Cardiac muscle cell (in vitro differentiated cells and primary cell): ENCODE measurements at regions not wholly inside any gene's neighbourhood (a gene's known extent, or its start where the extent isn't known, plus 50 kb on each side); places are given as distances from the start of the nearest gene placed in this dataset.
A peak's percentile ranks its signal among the peaks of the same experiment; 100 is the strongest.

ENCODE experiments used
- DNase-seq, 2 donors: peaks; one replicate each; pipeline versions ENCODE4 v3.0.0 to v3.0.0-alpha.2; 2010 to 2017; ENCODE audit warnings: low read depth in 1 of 2, low spot score in 1 of 2
- H3K27ac ChIP-seq: fragments of 200-600 bp; sonication (generic); 2 replicates; pipeline ENCODE4 v1.5.1; 2016
- H3K27me3 ChIP-seq: fragments of 200-600 bp; sonication (generic); 2 replicates; pipeline ENCODE4 v1.6.0; 2016; ENCODE audit warnings: control low read depth
- H3K36me3 ChIP-seq: fragments of 200-600 bp; sonication (generic); 2 replicates; pipeline ENCODE4 v1.5.1; 2016; ENCODE audit warnings: control low read depth
- H3K4me1 ChIP-seq: fragments of 200-600 bp; sonication (generic); 2 replicates; pipeline ENCODE4 v1.8.1; 2017; ENCODE audit warnings: low read depth, mild to moderate bottlenecking, mixed run types
- H3K4me3 ChIP-seq: fragments of 200-600 bp; sonication (generic); 2 replicates; pipeline ENCODE4 v1.5.1; 2016; ENCODE audit warnings: mild to moderate bottlenecking
- H3K9me3 ChIP-seq: fragments of 200-600 bp; sonication (generic); 2 replicates; pipeline ENCODE4 v1.5.1; 2017; ENCODE audit warnings: low read depth, mild to moderate bottlenecking, control low read depth
- CTCF ChIP-seq: IDR thresholded peaks from 2 replicates; pipeline ENCODE4 v1.5.1; 2012; ENCODE audit warnings: low read depth, mild to moderate bottlenecking, low read length

DNA sequence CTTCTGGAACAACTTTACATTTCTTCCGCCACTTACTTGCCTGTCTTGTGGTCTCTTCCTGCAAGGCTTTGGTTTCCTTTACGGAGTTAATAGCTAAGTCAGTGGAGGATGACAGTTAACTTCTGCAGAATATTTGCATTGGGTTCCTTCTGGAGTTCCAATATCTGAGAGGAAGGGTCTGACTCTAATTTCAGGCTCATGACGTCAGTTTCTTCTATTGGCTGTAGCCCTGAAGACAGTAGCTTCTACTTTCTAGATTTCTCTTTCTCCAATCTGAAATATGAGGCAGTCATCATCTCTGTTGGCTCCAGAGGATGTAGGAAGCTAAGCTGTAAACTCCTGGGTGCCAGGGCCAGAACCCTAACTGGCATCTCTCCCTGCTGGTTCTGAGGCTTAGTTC, 76.7 kb downstream of the FRMPD3 start:
- Histone ChIP-seq H3K4me1 (peaks cover 4% of the 10 kb centered on the region), H3K9me3 (no peaks in the 10 kb centered on the region), H3K27me3 (no peaks in the 10 kb centered on the region), H3K36me3 (no peaks in the 10 kb centered on the region), H3K27ac (no peak overlapping the region), H3K4me3 (no peak overlapping the region)
- no peak for TF ChIP-seq CTCF
- DNase-seq = no peak

GRCh38 chrX:107530141-107530540, 80.7 kb downstream of the FRMPD3 start:
- Histone ChIP-seq H3K36me3 (no peaks in the 10 kb centered on the region), H3K4me1 (no peaks in the 10 kb centered on the region), H3K4me3 (no peak overlapping the region), H3K27me3 (no peaks in the 10 kb centered on the region), H3K27ac (no peak overlapping the region), H3K9me3 (no peaks in the 10 kb centered on the region)
- no peak for TF ChIP-seq CTCF
- no peak for DNase-seq

DNA sequence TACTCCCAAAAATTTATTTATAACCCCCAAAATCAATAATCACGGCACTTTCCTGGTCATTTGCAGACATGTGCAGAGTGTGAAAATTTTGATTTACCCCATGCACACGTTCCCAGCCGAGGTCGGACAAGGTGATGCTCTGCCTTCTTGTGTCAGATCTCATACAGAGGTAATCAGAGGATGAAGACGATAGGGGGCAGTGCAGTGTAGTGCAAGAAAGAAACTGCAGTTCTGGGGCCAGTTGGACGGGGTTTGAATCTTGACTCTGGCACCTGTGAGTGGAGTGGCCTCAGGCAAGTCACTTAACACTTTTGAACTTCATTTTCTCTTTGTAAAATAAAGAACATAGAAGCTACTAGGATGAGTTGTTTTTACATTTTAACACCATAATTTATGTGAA, 88.4 kb downstream of the FRMPD3 start:
- DNase-seq = peak; percentile 61 to 67

GRCh38 chrX:107541244-107541643, 87.1 kb upstream of the PRPS1 start:
- Histone ChIP-seq H3K4me3 (no peak overlapping the region), H3K36me3 (no peaks in the 10 kb centered on the region), H3K27me3 (no peaks in the 10 kb centered on the region), H3K9me3 (no peaks in the 10 kb centered on the region), H3K4me1 (no peaks in the 10 kb centered on the region), H3K27ac (no peak overlapping the region)
- no peak for DNase-seq
- no peak for TF ChIP-seq CTCF

More for the DNA sequence above, 88.4 kb downstream of the FRMPD3 start:
- no peaks in the 10 kb centered on the region for H3K9me3 ChIP-seq
- H3K4me3 ChIP-seq = no peak overlapping the region
- no peaks in the 10 kb centered on the region for H3K36me3 ChIP-seq
- H3K4me1 ChIP-seq = no peaks in the 10 kb centered on the region
- H3K27me3 ChIP-seq = no peaks in the 10 kb centered on the region
- TF ChIP-seq CTCF = peak; percentile 51
- no peak overlapping the region for H3K27ac ChIP-seq

DNA sequence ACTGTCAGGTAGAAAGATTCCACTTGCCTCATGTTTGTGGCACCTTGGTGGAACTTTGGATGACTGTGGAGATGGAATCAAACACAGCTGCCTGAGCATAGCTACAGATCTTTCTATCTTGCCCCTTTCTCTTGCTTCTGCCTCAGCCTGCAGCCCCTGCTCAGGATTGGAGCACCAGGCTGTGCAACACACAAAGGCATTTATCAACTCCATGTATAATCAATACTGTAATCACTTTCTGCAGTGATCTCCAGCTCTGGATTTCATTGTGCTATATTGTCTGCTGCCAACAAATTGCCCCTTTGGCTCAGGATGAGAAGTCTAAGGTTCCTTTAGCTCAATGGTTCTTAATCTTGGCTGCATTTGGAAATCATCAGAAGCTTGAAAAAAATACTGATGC, 86.3 kb upstream of the PRPS1 start:
- Histone ChIP-seq H3K27me3 (no peaks in the 10 kb centered on the region), H3K9me3 (no peaks in the 10 kb centered on the region), H3K4me3 (no peak overlapping the region), H3K4me1 (no peaks in the 10 kb centered on the region), H3K27ac (no peak overlapping the region), H3K36me3 (no peaks in the 10 kb centered on the region)
- TF ChIP-seq CTCF = no peak
- no peak for DNase-seq

DNA sequence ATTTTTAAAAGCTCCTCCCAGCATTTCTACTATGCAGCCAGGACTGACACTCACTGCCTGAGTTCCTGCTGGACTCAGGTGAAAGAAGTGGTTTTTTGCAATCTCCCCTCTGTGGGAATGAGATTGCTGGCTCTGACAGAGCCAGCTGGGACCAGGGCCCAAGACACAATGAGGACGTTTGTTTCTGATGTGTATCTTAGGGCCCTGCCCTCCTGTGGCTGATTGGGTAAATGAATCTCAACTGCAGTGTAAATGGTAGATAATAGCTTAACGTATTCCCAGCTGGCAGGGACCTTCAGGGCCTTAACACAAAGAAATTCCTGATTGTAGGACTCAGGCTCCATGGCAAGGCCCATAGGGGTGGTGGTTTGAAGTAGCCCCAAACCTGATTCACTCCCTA, 85.8 kb upstream of the PRPS1 start:
- Histone ChIP-seq H3K9me3 (no peaks in the 10 kb centered on the region), H3K4me1 (no peaks in the 10 kb centered on the region), H3K27me3 (no peaks in the 10 kb centered on the region), H3K4me3 (no peak overlapping the region), H3K27ac (no peak overlapping the region), H3K36me3 (no peaks in the 10 kb centered on the region)
- peak in 1 of 2 donors; percentile 34 for DNase-seq
- peak; percentile 18 for TF ChIP-seq CTCF
